ENCODE measurements at regions not wholly inside any gene's neighbourhood (a gene's known extent, or its start where the extent isn't known, plus 50 kb on each side); places are given as distances from the start of the nearest gene placed in this dataset.
"Not testable (repeated sequence)": the region's sequence is repeated elsewhere in the genome, so short reads cannot be mapped to it uniquely, and the experiment has no call there.

- no peak for DNase-seq
Measured at GRCh38 chr4:38442073-38442788, 221.8 kb upstream of the KLF3 start.

- DNase-seq, result no peak
Measured at GRCh38 chr4:38449506-38450174, 214.4 kb upstream of the KLF3 start.

DNA sequence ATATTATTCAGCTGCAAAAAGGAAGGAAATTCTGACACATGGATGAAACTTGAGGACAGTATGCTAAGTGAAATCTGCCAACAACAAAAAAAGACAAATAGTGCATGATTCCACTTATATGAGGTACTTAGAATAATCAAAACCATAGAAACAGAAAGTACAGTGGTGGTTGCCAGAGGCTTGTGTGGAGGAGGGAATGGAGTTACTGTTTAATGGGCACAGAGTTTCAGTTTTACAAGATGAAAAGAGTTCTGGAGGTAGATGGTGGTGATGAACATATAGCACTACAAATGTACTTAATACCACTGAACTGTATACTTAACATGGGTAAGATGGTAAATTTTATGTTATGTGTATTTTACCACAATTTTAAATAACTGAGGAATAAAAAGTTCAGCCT lies 212.0 kb upstream of the KLF3 start:
- no peak for DNase-seq

DNA sequence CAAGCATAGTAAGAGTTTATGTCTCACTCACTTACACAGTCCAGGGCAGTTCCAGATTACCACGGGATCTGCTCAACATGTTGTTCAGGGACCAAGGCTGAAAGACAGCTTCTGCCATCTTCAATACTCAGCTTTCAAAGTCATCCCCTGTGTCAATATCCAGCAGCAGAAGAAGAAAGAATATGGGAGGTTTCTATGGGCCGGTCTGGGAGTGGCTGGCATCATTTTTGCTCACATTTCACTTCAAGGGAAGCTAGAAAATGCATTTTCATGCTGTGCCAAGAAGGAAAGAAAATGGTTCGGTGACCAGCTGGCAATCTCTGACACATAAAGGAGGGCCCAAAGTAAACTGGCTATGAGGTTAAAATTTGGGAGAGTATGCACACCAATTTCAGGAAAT lies 211.5 kb upstream of the KLF3 start:
- DNase-seq, result no peak

- DNase-seq, result no peak
Measured at GRCh38 chr4:38453253-38453881, 210.6 kb upstream of the KLF3 start.

DNA sequence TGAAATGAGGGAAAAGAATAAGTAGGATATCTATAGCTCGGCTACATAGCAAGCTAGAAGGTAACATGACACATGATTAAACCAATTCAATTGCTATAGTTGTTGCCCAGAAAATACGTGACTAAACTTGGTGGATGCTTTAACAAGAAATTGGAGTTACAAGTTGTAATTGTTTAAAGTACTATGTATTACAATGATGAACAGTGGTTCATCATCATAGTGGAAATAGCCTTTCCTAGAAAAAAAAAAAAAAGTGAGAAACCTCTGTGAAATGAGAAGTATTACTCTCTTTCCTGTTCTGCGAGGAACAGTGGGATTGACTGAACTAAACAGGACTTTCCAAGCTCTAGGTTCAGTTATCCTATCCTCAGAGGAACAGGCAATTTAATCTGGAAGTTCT lies 209.7 kb upstream of the KLF3 start:
- no peak for DNase-seq

GRCh38 chr4:38455092-38455862 lies 208.7 kb upstream of the KLF3 start:
- no peak for DNase-seq

- no peak for DNase-seq
Measured at GRCh38 chr4:38456096-38456495, 207.9 kb upstream of the KLF3 start.

GRCh38 chr4:38461342-38461741 lies 202.7 kb upstream of the KLF3 start:
- no peak for DNase-seq

DNA sequence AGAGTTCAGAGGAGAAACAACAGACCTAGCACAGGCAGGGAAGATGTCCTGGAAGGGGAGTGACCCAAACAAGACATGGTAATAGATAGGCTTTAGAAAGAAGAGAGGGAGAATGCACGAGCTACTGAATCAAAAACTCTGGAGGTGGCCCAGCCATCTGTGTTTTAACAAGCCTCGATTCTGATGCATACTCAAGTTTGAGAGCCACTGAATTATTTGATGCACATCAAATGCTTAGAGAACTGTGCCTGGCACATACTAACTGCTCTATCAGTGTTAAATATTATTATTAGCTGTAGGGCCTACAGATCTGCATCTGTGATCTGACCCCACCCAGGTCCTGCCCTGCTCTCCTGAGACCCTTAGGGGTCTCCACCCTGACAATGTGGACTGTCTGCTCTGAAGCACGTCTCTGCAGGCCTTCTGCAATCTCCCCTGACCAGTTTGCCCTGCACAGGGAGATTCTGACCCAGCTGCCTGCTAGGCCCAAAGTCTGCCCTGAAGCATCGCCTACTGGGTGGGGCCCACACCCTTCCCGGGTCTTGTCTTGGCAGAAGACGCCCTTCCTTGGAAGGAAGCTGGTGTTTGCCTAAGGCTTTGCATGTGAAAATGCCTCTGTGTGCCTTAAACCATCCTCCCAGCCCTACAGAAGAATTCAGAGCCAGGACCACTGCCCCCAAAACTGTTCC lies 201.5 kb upstream of the KLF3 start:
- no peak for DNase-seq

DNA sequence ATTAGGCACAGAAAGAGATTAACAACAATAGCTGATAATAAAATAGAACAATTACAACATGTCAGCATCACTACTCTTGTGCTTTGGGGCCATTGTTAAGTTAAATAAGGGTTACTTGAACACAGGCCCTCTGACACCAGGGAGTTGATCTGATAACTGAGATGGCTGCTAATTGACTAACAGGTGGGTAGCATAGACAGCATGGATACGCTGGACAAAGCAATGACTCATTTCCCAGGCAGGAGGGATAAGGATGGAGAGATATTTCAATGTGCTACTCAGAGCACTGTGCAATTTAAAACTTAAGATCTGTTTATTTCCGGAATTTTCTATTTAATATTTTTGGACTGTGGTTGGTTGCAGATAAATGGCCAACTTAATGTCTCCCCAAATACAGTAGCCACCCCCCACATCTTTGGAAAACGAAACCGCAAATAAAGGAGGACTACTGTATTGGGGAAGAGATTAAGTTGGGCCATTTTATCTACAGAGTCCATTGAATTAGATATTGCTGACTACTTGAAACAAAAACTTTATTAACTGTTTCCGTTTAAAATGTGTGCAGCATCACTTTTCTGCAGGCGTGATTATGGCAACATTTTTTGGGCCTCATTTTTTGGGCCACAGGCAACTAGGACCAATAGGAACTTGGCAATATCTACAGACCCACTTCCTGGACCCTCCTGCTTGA lies 200.6 kb upstream of the KLF3 start:
- DNase-seq, result no peak

- no peak for DNase-seq
Measured at GRCh38 chr4:38464328-38464727, 199.7 kb upstream of the KLF3 start.

DNA sequence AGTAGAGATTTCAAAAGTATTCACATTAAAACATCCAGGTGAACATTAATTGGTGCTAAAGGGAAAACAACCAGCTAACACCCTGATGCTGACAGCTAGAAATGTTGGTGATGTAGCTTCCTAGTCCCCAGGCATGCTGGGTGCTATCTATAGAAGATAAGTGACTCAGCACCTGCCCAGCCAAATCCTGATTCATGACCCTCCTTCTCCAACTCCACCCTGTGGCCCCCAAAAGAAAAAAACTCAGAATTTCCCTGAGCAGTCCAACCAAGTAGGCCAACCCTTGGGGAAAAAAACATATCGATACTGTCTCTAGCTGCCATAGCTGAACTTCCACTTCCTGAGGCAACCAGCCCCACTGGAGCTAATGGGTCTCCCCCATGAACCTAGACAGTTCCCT lies 197.6 kb upstream of the KLF3 start:
- no peak for DNase-seq

GRCh38 chr4:38467296-38467695 lies 196.7 kb upstream of the KLF3 start:
- DNase-seq, result no peak

GRCh38 chr4:38468339-38468866 lies 195.6 kb upstream of the KLF3 start:
- DNase-seq, result no peak

DNA sequence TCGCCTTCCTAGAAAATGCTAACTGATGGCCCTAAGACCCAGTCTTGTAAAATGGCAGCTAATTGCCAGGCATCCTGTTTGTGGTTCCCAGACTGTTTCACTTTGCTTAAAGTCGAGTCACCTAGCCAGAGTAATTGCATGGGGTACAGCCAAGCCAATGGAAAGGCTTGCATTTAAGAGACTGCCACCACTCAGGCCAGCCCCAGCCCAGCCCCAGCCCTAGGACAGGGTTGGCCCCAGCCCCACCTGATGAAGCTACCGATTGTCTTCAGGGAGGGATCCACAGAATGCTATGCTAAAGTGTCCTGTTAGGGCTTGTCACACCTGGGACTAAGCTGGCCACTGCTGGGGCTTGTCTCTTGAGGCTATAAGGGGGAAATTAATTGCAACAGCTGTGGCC lies 194.6 kb upstream of the KLF3 start:
- no peak for DNase-seq

- DNase-seq, result no peak
Measured at GRCh38 chr4:38470735-38471262, 193.2 kb upstream of the KLF3 start.

GRCh38 chr4:38482696-38483095 lies 181.3 kb upstream of the KLF3 start:
- DNase-seq, result no peak

DNA sequence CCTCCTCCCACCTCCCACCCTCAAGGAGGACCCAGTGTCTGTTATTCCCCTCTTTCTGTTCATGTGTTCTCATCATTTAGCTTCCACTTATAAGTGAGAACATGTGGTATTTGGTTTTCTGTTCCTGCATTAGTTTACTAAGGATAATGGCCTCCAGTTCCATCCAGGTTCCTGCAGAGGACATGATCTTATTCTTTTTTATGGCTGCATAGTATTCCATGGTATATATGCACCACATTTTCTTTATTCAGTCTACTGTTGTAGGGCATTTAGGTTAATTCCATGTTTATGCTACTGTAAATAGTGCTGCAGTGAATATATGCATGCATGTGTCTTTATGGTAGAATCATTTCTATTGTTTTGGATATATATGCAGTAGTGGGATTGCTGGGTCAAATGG lies 180.4 kb upstream of the KLF3 start:
- not testable (repeated sequence) for DNase-seq

DNA sequence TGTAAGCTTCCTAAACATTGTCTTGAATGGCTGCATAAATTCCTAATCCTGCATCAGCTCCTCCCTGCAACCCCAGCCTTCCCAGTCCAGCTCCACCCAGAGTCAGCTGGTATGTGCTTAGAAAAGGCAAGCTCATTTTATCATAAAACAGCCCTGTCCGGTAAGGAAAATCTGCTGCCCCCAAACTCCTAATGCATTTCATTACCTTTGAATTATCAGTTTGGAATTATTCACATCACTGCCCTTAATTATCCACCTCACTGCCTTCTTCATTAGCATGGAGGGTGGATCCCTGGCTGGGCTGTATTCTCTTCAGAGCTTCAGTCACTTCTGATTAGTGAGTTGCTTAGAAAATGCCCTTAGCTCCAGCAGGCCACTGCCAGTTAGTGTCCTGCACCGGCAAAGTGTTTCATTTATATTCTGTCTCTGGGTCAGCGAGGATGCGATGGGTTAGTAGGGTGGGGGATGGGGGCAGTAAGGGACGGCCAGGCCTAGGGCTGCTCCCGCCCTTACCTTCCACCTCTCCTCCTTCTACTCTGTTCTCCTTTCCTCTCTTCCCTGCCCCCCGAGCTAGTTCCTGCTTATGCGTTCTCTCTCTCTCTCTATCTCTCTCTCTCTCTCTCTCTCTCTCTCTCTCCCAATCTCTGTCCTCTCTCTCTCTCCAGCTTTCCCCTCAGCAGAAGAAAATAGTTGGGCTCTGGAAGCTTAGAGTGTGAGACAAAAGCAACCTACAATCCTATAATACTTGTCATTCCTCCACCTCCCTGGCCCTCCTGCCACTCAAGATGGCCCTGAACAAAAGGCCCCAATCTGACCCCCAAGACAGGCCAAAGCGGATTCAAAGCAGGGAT lies 174.8 kb upstream of the KLF3 start:
- no peak for DNase-seq
